GM12892 (cell line): ENCODE measurements at regions not wholly inside any gene's neighbourhood (a gene's known extent, or its start where the extent isn't known, plus 50 kb on each side); places are given as distances from the start of the nearest gene placed in this dataset.

ENCODE experiments used
- POLR2A ChIP-seq: IDR thresholded peaks from 2 replicates; pipeline ENCODE4 v1.6.1; 2011; ENCODE audit warnings: low read depth, low read length, control low read depth
- POLR2AphosphoS5 ChIP-seq: IDR thresholded peaks from 2 replicates; pipeline ENCODE4 v1.6.1; 2011; ENCODE audit warnings: low read depth, low read length, control low read depth

GRCh38 chr13:65473196-65473595 lies 1756.9 kb downstream of the PCDH9 start:
- no peak for TF ChIP-seq POLR2A
- no peak for TF ChIP-seq POLR2AphosphoS5
